GM12801 (cell line): ENCODE measurements at regions not wholly inside any gene's neighbourhood (a gene's known extent, or its start where the extent isn't known, plus 50 kb on each side); places are given as distances from the start of the nearest gene placed in this dataset.

Experiments used
- CTCF ChIP-seq: IDR thresholded peaks from one replicate; pipeline ENCODE4 v1.5.1; 2011; ENCODE audit warnings: control low read depth; ENCODE audit not compliant: insufficient read length; ENCODE audit errors: extremely low read depth

GRCh38 chr2:234611209-234611608 lies 114.3 kb upstream of the ARL4C start:
- TF ChIP-seq CTCF = no peak

GRCh38 chr2:234608946-234609345 lies 112.1 kb upstream of the ARL4C start:
- no peak for TF ChIP-seq CTCF

GRCh38 chr2:234607691-234608090 lies 110.8 kb upstream of the ARL4C start:
- no peak for TF ChIP-seq CTCF

GRCh38 chr2:234606896-234607295 lies 110.0 kb upstream of the ARL4C start:
- TF ChIP-seq CTCF = no peak

- TF ChIP-seq CTCF = no peak
These were observed 106.7 kb upstream of the ARL4C start for GRCh38 chr2:234603619-234604018.

- no peak for TF ChIP-seq CTCF
These were observed 104.3 kb upstream of the ARL4C start for GRCh38 chr2:234601213-234601612.

GRCh38 chr2:234597576-234597861 lies 100.6 kb upstream of the ARL4C start:
- TF ChIP-seq CTCF = no peak
